AML-193 (cell line): ENCODE measurements at regions not wholly inside any gene's neighbourhood (a gene's known extent, or its start where the extent isn't known, plus 50 kb on each side); places are given as distances from the start of the nearest gene placed in this dataset.

Experiments
- DNase-seq, 2 experiments: peaks; one replicate each; lab custom pipeline; 2025; lab: John Stamatoyannopoulos, UW

- no peak for DNase-seq
These were observed 256.5 kb upstream of the NT5E start for GRCh38 chr6:85193339-85193738.

GRCh38 chr6:85192596-85192995 is 257.3 kb upstream of the NT5E start:
- DNase-seq = no peak

DNA sequence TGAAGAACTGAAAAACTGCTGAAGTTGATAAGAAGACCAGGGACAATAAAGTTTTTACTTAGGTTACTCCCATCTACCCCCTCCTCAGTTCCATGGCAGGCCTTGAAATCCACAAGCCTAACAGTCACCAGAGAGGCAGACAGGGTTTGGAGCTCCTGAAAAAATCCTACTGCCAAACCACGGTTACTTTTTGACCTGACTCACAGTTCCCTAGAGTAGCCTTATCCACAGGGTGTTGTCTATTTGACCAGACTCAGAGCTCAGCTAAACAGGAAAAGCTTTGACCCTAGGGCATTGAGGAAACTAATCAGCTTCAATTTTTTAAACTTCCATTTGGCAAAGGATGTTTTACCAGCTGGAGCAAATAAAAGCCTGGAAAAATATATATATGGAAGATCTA is 257.7 kb upstream of the NT5E start:
- no peak for DNase-seq

DNA sequence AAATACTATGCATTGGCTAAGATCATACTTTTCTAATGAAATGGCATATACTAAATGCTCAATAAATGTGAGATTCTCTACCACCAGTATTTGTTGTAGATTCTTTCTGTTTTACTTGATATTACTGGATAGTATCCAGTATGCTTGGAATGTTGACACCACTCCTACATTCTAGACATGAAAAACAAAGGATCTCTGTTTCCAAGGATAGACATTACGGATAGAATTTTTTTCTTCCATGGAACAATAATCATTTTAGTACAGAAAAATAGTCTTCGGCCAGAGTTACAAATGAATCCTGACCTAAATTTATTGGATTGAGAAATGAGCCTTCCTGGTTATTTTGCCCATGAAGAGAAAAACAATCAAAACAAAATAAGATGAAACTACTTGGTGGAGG is 258.2 kb upstream of the NT5E start:
- DNase-seq = no peak

DNA sequence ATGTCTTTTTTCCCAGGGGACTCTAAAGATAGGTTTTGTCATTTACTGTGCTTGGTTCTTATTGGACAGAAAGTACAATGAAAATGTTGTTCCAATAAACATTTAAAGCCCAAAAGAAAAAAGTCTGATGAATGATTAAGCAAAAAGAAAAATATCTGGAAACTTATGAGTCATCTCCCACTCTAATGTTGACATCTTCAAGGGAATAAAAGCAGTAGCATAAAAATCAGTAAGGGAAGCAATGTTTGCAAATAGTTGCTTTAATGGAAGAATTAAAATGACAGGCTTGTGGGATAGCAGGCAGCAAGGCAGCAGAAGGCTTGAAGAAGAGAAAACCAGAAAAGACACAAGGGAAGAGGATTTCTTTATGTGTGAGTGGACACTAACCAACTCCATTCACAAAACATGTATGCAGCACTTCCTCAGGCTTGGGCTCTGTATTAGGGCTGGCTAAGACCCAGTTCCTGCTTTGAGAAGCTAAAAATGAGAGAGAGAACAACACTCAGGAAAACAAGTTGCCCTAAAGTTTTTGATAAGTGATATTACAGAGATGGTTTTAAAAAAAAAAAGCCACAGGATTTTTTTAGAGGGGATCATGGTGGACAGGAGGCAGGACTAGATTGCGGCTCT is 263.2 kb upstream of the NT5E start:
- no peak for DNase-seq

GRCh38 chr6:85185977-85186376 is 263.9 kb upstream of the NT5E start:
- no peak for DNase-seq

GRCh38 chr6:85183841-85184240 is 266.0 kb upstream of the NT5E start:
- no peak for DNase-seq

DNA sequence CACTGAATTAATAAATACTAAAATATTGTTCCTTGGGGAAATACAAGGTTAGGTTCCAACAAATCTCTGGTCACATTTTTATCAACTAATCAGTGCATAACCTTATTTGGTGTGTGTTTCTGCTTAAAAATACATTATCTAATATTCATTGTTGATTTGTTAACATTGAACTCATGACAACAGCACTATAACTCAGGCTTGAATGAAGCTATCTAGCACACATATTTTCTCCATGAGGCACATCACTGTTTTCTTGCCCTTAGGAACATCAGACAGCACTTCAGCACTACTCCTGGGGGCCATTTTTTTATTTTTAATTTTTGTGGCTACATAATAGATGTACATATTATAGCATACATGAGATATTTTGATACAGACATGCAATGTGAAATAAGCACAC is 277.2 kb upstream of the NT5E start:
- DNase-seq = no peak

DNA sequence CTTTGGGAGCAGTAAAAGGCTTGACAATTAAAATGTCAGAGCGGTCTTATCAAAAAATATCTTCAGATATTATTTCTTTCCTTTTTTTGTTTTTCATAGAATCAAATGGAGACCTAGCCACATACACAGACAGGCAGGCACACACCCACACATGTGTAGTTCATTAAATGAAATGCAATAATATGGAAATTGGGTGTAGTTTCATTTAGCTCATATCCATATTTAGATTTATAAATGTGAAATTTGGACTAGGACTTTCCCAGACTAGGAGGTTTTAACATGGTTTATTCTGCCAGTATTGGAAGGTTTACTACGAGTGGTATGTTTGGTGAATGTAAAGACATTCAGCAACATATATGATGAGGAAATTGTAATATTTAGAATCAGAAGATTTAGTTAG is 277.7 kb upstream of the NT5E start:
- DNase-seq = no peak

GRCh38 chr6:85169189-85169588 is 280.7 kb upstream of the NT5E start:
- DNase-seq = no peak

DNA sequence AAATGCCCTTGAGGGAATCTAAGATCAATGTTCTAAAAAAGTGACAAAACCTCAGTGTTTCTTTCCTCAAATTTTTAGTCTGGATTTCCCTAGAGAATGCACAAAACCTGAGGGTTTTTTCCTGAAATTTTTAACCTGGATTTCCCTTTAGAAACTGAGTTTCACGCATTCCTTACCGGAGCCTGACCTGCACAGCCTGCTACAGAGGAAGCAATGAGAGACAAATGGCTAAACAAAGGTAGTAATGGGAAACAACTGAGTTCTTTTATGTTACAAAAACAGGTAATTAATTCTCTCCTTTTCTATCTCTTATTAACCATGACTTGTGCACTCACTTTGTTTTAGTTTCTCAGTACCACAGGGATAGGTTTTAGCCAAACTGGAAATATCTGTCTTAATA is 281.7 kb upstream of the NT5E start:
- DNase-seq = no peak

- no peak for DNase-seq
These were observed 283.7 kb upstream of the NT5E start for GRCh38 chr6:85166114-85166741.

GRCh38 chr6:85163156-85164080 is 286.5 kb upstream of the NT5E start:
- DNase-seq = no peak

DNA sequence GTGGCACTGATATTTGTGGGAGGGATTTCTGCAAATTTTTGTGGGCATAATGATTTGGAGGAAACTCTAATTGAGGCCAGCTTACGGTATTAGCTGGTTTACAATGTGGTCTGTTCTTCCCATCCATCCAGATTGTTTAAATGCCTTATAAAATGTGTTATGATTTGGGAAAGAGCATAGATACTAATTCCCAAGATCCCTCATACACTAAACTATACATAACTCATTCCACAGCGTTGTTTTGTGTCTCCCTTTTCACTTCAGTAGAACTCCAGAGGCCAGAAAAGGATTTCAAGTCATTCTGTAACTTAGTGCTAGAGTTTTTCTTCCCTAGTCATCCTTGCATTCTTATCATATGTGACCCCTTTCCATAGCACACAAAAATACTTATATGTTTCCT is 292.6 kb upstream of the NT5E start:
- no peak for DNase-seq

DNA sequence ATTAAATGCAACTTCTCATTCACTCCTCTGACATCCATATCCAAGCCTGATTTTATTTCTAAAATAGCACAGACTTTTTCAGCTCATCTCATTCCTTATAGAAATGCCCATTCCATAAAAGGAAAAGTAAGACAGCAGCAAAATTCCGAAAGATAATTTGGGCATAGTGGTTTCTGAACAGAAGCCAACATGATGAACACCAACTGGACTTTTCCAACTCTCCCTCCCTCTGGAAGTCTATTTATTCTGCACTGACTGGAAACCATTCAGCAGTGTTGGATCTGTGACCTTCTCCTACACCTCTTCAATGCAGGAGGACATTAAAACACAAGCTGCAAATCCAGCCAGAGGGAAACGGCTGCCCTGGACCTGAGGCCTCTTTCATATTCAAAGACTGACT is 306.2 kb upstream of the NT5E start:
- DNase-seq = no peak

DNA sequence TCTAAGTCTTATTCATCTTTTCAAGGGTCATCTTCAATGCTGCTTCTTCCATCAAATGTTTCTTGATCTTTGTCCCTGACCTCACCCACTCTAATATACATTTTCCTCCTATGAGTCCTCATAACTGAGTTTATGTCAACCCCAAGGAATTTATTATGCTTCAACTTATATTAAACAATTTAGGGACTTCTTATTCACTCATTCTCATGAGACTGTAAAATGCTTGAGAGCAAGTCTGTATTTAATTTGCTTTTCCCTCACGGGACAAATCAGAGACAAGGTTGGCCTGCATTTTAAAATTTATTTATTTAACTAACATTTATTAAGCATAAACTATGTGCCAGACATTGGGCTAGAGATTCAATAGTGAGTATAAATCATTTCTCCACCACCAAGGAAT is 312.0 kb upstream of the NT5E start:
- no peak for DNase-seq

DNA sequence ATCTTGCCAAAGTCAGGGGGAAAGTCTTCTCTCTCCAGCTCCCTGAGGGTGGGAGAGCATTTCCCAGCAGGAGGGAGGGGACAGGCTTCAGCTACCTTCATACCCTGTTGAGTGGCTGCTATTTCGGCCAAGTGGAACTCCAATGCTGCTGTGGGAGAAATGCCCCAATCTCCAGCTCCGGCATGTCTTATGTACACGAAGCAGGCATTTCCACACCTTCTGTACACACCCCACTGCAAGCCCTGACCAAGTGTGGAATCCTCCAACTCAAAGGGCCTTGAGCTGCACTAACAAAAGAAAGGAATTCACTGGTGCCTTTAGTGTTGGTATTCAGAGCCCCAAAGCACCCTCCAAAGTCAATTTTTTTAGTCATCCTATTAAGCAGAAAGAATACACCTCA is 313.6 kb upstream of the NT5E start:
- DNase-seq = no peak

- no peak for DNase-seq
These were observed 314.3 kb upstream of the NT5E start for GRCh38 chr6:85135376-85136094.

DNA sequence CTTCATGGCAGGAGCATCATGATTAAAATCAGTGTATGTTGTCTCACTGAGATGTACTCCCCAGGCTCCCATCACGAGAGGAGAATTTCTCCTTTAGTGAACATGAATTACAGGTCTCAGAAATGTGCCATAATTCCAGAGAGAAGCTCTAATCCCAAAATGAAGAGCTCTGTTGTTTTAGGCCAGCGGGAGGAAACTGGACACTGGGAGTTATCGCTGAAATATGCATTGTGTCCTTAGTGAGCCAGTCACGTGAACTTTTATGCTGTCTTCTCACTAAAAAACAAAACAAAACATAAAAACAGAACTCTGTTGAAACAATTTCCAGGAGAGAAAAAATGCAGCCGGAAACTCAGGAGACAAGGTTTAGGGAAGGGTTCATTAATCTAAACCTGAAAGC is 315.7 kb upstream of the NT5E start:
- no peak for DNase-seq

GRCh38 chr6:85132091-85132490 is 317.8 kb upstream of the NT5E start:
- DNase-seq = no peak

- no peak for DNase-seq
These were observed 319.1 kb upstream of the NT5E start for GRCh38 chr6:85130743-85131142.

- no peak for DNase-seq
These were observed 320.0 kb upstream of the NT5E start for GRCh38 chr6:85129881-85130280.

- no peak for DNase-seq
These were observed 321.1 kb upstream of the NT5E start for GRCh38 chr6:85128781-85129180.
